Memory B cell (primary cell): ENCODE measurements at regions not wholly inside any gene's neighbourhood (a gene's known extent, or its start where the extent isn't known, plus 50 kb on each side); places are given as distances from the start of the nearest gene placed in this dataset.
"Not testable (repeated sequence)": the region's sequence is repeated elsewhere in the genome, so short reads cannot be mapped to it uniquely, and the experiment has no call there.

Experiments used
- ATAC-seq: fragments of 150-1000 bp; cut with Tn5 transposase; 2 replicates; pipeline ENCODE4 v1.10.0; 2021; ENCODE audit warnings: low read depth, mild to moderate bottlenecking, moderate library complexity
- DNase-seq, 2 donors: peaks; one replicate each; pipeline ENCODE4 v3.0.0; 2022; ENCODE audit warnings: low spot score in 2 of 2
- H3K27ac Mint-ChIP-seq: one replicate; pipeline ENCODE4 v1.8.0; 2022; ENCODE audit warnings: mild to moderate bottlenecking, moderate library complexity, mixed read lengths
- H3K27me3 Mint-ChIP-seq: one replicate; pipeline ENCODE4 v1.8.0; 2022; ENCODE audit warnings: mixed read lengths
- H3K36me3 Mint-ChIP-seq: one replicate; pipeline ENCODE4 v1.8.0; 2022; ENCODE audit warnings: mild to moderate bottlenecking, mixed read lengths
- H3K4me1 Mint-ChIP-seq: one replicate; pipeline ENCODE4 v1.8.0; 2022; ENCODE audit warnings: mixed read lengths
- H3K4me3 Mint-ChIP-seq: one replicate; pipeline ENCODE4 v1.8.0; 2022; ENCODE audit warnings: mild to moderate bottlenecking, moderate library complexity, mixed read lengths
- H3K9me3 Mint-ChIP-seq: one replicate; pipeline ENCODE4 v1.8.0; 2022; ENCODE audit warnings: mixed read lengths

DNA sequence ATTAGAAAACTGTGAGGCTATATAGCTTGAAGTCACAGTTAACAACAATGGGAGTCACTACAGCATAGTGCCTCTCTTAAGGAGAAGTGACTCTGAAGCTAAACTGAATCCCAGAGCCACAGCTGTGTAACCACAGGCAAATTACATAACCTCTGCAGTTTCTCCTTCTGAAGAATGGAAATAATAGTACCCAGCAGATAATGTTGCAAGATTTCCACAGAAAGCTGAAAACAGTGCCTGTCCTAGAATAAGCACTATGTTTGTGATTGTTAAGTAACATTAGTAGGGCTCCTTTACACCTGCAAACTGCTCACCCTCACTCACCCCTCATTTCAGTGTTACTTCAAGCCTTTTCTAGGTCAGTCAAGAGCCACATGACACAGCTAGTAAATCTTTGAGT is 886.7 kb downstream of the PLA2G4A start:
- H3K36me3 Mint-ChIP-seq, result no peaks in the 10 kb centered on the region
- DNase-seq (no peak), ATAC-seq (no peak)
- H3K9me3 Mint-ChIP-seq, result peaks cover 3% of the 10 kb centered on the region
- H3K27ac Mint-ChIP-seq, result no peak overlapping the region
- H3K27me3 Mint-ChIP-seq, result no peaks in the 10 kb centered on the region
- H3K4me1 Mint-ChIP-seq, result no peaks in the 10 kb centered on the region
- no peak overlapping the region for H3K4me3 Mint-ChIP-seq

DNA sequence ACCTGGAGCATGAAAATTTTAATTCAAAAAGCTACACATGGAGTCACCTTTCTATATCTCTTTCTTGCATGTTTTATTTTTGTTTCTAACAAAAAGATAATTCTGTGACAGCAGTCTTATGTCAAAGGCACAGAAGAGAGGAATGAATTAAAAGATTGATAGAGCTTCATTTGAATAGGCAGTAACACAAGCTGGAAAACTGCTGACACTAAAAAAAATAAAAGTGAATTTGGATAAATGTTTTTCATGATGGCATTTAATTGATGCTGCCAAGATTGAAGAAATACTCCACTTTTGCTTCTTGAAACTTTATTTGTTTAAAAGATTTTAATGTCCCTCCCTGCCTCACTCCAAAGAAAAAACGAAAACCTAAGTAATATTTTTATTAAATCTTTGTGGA is 887.4 kb downstream of the PLA2G4A start:
- no peak for ATAC-seq
- H3K36me3 Mint-ChIP-seq, result no peaks in the 10 kb centered on the region
- H3K27ac Mint-ChIP-seq, result no peak overlapping the region
- no peak for DNase-seq
- no peaks in the 10 kb centered on the region for H3K27me3 Mint-ChIP-seq
- no peaks in the 10 kb centered on the region for H3K4me1 Mint-ChIP-seq
- no peak overlapping the region for H3K4me3 Mint-ChIP-seq
- peaks cover 3% of the 10 kb centered on the region for H3K9me3 Mint-ChIP-seq

DNA sequence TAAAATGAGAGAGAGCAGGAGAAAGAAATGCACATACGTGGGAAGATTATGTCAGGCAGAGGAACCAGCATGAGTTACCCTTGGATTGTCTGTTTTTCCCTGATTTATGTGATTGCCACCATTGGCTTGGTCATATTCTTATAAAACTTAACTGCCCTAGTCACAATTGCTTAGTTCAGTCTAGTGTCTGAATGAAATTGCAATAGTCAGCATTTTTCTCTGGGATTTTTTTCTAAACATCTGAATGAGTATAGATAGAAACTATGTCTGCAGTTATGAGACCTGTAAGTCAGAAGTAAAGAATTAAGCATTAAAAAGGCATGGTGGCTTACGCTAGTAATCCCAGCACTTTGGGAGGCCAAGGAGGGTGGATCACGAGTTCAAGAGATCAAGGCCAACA is 889.8 kb downstream of the PLA2G4A start:
- H3K36me3 Mint-ChIP-seq, result no peaks in the 10 kb centered on the region
- no peak for ATAC-seq
- no peak overlapping the region for H3K4me3 Mint-ChIP-seq
- no peaks in the 10 kb centered on the region for H3K27me3 Mint-ChIP-seq
- H3K27ac Mint-ChIP-seq, result no peak overlapping the region
- H3K9me3 Mint-ChIP-seq, result no peaks in the 10 kb centered on the region
- H3K4me1 Mint-ChIP-seq, result no peaks in the 10 kb centered on the region
- no peak for DNase-seq

DNA sequence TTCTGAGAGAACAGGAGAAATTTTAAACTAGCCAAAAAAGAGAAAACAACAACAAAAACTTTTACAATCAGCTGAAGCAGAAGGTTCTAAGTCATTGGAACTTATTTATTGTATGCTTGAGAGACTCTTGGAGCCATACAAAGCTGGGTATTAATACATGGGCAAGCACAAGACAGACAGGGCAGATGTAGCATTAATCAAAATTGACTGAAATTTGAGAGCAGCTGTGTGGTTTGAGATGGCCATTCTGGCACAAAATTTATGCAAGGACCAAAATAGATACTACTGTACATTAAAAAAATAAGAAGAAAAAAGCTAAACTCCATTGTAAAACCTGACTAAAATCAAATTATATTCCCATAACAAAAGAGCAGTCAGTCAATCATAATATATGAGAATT is 892.5 kb downstream of the PLA2G4A start:
- no peaks in the 10 kb centered on the region for H3K9me3 Mint-ChIP-seq
- no peaks in the 10 kb centered on the region for H3K27me3 Mint-ChIP-seq
- ATAC-seq (no peak), DNase-seq (no peak)
- no peak overlapping the region for H3K27ac Mint-ChIP-seq
- H3K4me3 Mint-ChIP-seq, result no peak overlapping the region
- no peaks in the 10 kb centered on the region for H3K36me3 Mint-ChIP-seq
- no peaks in the 10 kb centered on the region for H3K4me1 Mint-ChIP-seq

DNA sequence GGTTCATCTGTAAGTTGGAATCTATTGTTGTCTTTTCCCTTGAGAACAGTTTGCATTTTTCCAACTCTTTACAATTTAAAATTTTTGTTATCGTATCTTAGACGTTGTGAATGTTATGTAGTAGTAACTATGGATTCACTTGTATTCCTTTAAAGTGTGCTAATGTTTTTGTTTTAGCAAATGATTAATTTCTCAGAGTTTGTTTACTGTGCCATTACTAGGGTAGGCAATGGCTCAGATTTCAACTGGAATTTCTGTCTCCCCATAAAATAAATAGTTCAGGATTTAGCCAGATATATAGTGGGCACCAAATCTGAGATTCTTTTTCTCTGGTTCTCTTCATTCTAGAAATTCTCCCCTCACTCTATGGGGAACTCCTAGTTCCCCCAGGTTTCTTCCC is 896.5 kb downstream of the PLA2G4A start:
- Mint-ChIP-seq H3K27ac (no peak overlapping the region), H3K27me3 (no peaks in the 10 kb centered on the region), H3K9me3 (no peaks in the 10 kb centered on the region), H3K4me1 (no peaks in the 10 kb centered on the region), H3K36me3 (no peaks in the 10 kb centered on the region), H3K4me3 (no peak overlapping the region)
- ATAC-seq (no peak), DNase-seq (no peak)

DNA sequence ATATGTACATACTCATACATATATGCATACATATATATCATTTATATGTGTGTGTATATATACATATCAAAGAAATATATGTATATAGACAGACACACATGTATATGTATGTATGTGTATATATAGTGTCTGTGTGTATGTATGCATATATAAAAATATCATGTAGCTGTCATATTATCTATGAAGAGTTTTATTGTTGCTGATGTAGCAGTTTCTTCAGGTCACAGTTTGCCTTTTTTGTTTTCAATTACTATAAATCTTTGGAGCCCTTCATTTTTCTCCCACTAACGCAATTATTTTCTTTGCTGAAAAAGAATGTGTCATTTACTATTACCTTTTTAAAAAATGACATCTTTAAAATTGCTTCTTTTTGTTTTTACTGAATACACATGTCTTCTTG is 904.5 kb downstream of the PLA2G4A start:
- ATAC-seq (no peak), DNase-seq (no peak)
- no peak overlapping the region for H3K4me3 Mint-ChIP-seq
- no peaks in the 10 kb centered on the region for H3K27me3 Mint-ChIP-seq
- H3K9me3 Mint-ChIP-seq, result peaks cover 1% of the 10 kb centered on the region
- H3K36me3 Mint-ChIP-seq, result no peaks in the 10 kb centered on the region
- H3K27ac Mint-ChIP-seq, result no peak overlapping the region
- no peaks in the 10 kb centered on the region for H3K4me1 Mint-ChIP-seq

DNA sequence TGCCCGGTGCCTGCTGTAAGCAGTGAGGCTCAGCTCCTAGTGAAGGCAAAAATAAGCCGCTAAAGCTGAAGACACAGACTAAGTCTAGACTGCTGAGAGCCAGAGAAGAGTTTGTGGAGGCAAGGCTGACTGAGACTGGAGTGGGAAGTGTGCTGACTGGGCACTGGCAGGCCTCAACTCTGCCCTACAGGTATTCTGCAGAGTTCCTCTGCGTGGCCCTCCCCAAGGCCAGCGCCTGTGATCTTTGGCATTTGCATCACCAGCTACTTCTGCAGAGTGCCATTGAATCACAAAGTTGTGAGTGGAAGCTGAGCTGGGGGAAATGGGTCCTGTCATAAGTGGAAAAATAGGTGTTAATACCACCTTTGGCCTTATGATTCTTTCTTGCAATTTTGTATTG is 905.7 kb downstream of the PLA2G4A start:
- Mint-ChIP-seq H3K27ac (no peak overlapping the region), H3K27me3 (no peaks in the 10 kb centered on the region), H3K36me3 (no peaks in the 10 kb centered on the region), H3K4me3 (no peak overlapping the region), H3K9me3 (peaks cover 1% of the 10 kb centered on the region), H3K4me1 (no peaks in the 10 kb centered on the region)
- ATAC-seq (no peak), DNase-seq (no peak)

DNA sequence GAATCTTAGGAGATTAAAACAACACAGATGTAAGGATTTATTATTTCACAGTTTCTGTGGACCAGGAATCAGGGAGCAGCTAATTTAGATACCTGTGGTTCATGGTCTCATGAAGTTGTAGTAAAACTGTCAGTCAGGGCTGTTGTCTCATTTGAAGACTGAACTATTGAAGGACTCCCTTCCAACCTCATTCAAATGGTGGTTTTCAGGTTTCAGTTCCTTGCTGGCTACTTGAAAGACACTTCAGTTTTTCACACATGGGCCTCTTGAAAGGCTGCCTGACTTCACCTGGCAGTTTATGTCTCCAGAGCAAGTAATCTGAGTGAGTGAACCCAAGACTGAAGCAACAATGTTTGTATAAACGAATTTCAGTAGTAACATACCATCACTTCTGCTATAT is 915.9 kb downstream of the PLA2G4A start:
- Mint-ChIP-seq H3K27me3 (no peaks in the 10 kb centered on the region), H3K36me3 (no peaks in the 10 kb centered on the region), H3K4me1 (no peaks in the 10 kb centered on the region), H3K27ac (no peak overlapping the region), H3K4me3 (no peak overlapping the region), H3K9me3 (peaks cover 3% of the 10 kb centered on the region)
- DNase-seq, result no peak
- ATAC-seq, result no peak

DNA sequence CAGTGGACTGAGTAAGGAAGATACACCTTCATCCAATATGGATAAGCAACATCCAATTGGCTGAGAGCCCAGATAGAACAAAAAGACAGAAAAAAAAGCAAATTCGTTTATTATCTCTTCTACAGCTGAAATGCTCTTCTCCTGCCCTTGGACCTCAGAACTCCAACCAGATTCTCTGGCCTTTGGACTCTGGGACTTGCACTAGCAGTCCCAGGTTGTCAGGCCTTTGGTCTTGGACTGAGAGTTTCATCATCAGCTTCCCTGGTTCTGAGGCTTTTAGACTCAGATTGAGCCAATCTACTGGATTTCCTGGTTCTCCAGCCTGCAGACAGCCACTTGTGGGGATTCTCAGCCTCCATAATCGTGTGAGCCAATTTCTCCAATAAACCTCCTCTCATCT is 926.8 kb downstream of the PLA2G4A start:
- Mint-ChIP-seq H3K27ac (no peak overlapping the region), H3K4me3 (no peak overlapping the region), H3K36me3 (no peaks in the 10 kb centered on the region), H3K4me1 (no peaks in the 10 kb centered on the region), H3K9me3 (peaks cover 3% of the 10 kb centered on the region), H3K27me3 (no peaks in the 10 kb centered on the region)
- DNase-seq, result no peak
- no peak for ATAC-seq

DNA sequence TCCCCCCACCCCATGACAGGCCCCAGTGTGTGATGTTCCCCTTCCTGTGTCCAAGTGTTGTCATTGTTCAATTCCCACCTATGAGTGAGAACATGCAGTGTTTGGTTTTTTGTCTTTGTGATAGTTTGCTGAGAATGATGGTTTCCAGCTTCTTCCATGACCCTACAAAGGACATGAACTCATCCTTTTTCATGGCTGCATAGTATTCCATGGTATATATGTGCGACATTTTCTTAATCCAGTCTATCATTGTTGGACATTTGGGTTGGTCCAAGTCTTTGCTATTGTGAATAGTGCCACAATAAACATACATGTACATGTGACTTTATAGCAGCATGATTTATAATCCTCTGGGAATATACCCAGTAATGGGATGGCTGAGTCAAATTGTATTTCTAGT is 927.9 kb downstream of the PLA2G4A start:
- H3K4me3 Mint-ChIP-seq, H3K9me3 Mint-ChIP-seq, H3K27ac Mint-ChIP-seq: not testable (repeated sequence)

DNA sequence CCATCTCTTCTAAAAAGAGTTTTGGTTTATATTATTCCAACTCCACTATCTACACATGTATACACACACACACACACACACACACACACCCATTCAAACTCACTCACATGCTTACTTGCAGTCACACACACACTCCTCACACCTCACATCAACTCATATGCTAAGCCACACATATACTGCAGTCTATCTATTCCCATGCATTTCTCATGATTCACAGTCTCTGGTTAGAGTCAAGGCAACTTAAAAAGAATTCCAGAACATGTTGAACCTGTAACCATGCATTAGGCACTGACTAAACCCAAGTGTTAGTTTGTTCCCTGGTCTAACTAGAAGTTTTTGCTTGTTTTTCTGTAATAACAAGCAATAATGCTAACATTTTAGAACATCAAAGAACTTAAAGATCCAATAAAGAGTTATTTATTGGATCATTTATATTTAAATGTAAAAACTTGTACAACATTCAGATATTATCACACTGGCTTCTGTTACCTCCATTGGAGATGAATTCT is 931.1 kb downstream of the PLA2G4A start:
- Mint-ChIP-seq H3K9me3 (peaks cover 3% of the 10 kb centered on the region), H3K27ac (no peak overlapping the region), H3K4me1 (no peaks in the 10 kb centered on the region), H3K4me3 (no peak overlapping the region), H3K27me3 (no peaks in the 10 kb centered on the region), H3K36me3 (no peaks in the 10 kb centered on the region)
- ATAC-seq (no peak), DNase-seq (no peak)

More for the DNA sequence above, 927.9 kb downstream of the PLA2G4A start:
- not testable (repeated sequence) for ATAC-seq, H3K27me3 Mint-ChIP-seq, H3K4me1 Mint-ChIP-seq, DNase-seq, H3K36me3 Mint-ChIP-seq

DNA sequence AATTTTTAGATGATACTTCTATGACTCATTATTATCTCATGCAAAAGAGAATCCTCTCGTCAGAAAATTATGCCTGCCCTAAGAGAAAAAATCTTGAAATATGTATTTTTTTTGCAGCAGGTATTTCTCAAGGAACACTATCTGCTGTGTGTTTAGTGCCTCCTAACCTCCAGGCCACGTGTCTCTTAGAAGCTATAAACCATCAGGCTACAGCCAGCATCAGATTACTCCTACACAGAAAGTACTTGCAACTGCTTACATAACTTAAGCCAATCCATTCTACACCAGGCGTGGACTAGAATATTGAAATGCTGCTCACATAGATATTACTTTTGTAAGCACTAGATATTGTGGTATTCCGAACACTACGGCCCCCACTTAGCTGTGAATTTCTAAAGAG is 933.4 kb downstream of the PLA2G4A start:
- H3K36me3 Mint-ChIP-seq, result no peaks in the 10 kb centered on the region
- H3K4me3 Mint-ChIP-seq, result no peak overlapping the region
- H3K27ac Mint-ChIP-seq, result no peak overlapping the region

DNA sequence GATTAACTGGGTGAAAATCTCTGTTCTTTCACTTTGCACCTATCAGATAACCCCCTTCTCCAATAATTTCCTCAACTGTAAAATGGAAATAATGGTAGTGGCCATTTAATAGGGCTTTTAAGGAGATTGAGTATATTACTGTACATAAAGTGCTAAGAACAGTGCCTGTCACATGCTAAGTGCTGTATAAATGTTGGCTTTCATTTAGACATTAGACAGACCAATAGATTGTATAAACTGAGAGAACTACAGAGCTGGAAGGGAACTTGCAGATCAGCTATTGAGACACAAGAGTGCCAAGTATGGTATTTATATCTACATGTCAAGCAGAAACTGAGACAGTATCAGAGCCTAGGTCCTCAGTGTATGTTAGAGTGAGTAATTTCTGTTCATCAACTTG is 934.7 kb downstream of the PLA2G4A start:
- DNase-seq, result no peak
- Mint-ChIP-seq H3K27ac (no peak overlapping the region), H3K4me1 (no peaks in the 10 kb centered on the region), H3K27me3 (no peaks in the 10 kb centered on the region), H3K36me3 (no peaks in the 10 kb centered on the region), H3K4me3 (no peak overlapping the region), H3K9me3 (peaks cover 5% of the 10 kb centered on the region)
- ATAC-seq, result no peak

More for the DNA sequence above, 933.4 kb downstream of the PLA2G4A start:
- Mint-ChIP-seq H3K4me1 (no peaks in the 10 kb centered on the region), H3K9me3 (peaks cover 4% of the 10 kb centered on the region), H3K27me3 (no peaks in the 10 kb centered on the region)
- DNase-seq (no peak), ATAC-seq (no peak)

DNA sequence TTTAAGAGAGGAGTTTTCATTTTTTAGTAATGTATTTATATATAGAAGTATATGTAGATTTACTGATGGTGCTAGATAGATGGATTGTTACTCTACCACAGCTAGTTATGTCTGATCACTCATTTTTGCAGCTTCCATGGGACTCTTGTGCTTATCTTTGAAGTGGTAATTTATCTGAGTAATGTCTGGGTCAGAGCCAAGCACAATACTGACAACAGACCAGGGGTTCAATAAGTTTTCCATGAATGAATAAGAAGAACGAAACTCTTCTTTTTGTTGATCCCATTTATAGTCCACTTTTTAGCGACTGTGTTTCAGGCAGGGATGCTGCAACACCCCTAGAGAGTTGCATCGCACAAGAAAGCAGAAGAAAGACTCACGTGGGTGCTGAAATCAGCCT is 935.2 kb downstream of the PLA2G4A start:
- Mint-ChIP-seq H3K36me3 (no peaks in the 10 kb centered on the region), H3K4me1 (no peaks in the 10 kb centered on the region), H3K4me3 (no peak overlapping the region), H3K27ac (no peak overlapping the region), H3K27me3 (no peaks in the 10 kb centered on the region), H3K9me3 (peaks cover 5% of the 10 kb centered on the region)
- no peak for ATAC-seq
- no peak for DNase-seq

DNA sequence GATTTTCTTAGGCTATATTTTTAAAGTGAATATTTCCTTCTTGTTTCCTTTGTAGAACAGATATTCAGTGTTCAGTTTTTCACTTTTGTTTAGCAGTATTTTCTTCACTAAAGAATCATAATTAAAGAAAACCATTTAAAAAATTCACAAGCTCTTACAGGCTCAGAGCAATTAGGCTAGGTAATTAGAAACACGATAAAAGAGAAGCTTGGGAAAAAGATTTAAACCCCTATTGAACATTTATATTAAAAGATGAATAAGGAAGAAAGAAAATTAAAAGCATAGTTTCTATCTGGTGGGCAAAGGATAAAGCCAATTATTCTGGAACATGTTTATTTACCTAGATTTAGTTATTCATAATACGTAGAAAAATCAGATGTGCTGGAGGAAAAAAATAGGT is 942.6 kb downstream of the PLA2G4A start:
- Mint-ChIP-seq H3K36me3 (no peaks in the 10 kb centered on the region), H3K9me3 (peaks cover 3% of the 10 kb centered on the region), H3K27ac (no peak overlapping the region), H3K4me3 (no peak overlapping the region), H3K27me3 (no peaks in the 10 kb centered on the region), H3K4me1 (no peaks in the 10 kb centered on the region)
- no peak for ATAC-seq
- DNase-seq, result no peak

DNA sequence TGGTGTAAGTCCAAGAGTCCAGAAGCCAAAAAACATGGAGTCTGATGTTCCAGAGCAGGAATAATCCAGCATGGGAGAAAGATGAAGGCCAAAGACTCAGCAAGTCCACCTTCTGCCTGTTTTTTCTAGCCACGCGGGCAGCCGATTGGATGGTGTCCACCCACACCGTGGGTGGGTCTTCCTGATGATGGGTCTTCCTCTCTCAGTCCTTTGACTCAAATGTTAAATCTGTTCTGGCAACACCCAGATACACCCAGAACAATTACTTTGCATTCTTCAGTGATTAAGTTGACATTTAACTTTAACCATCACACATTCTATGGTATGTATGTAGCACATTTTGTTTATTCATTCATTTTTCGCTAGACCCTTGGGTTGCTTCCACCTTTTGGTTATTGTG is 944.4 kb downstream of the PLA2G4A start:
- H3K4me1 Mint-ChIP-seq, result no peaks in the 10 kb centered on the region

More for the DNA sequence above, 944.4 kb downstream of the PLA2G4A start:
- H3K9me3 Mint-ChIP-seq, result peaks cover 2% of the 10 kb centered on the region
- no peaks in the 10 kb centered on the region for H3K36me3 Mint-ChIP-seq
- DNase-seq, result no peak
- no peak for ATAC-seq
- no peaks in the 10 kb centered on the region for H3K27me3 Mint-ChIP-seq
- H3K27ac Mint-ChIP-seq, result no peak overlapping the region
- H3K4me3 Mint-ChIP-seq, result no peak overlapping the region
